ENCODE measurements at regions not wholly inside any gene's neighbourhood (a gene's known extent, or its start where the extent isn't known, plus 50 kb on each side); places are given as distances from the start of the nearest gene placed in this dataset.

- TF ChIP-seq POLR2A (IDR thresholded peaks at IDR 0.05) (no peak), CTCF (IDR thresholded peaks at IDR 0.05) (no peak)
Measured at GRCh38 chr10:3278771-3279170, 106.2 kb upstream of the PITRM1 start.

Measured in right lobe of liver (tissue), 4 donors.